NCI-H524 (cell line): ENCODE measurements at regions not wholly inside any gene's neighbourhood (a gene's known extent, or its start where the extent isn't known, plus 50 kb on each side); places are given as distances from the start of the nearest gene placed in this dataset.
"Not testable (repeated sequence)": the region's sequence is repeated elsewhere in the genome, so short reads cannot be mapped to it uniquely, and the experiment has no call there.

Experiments
- DNase-seq, 2 experiments: peaks; one replicate each; lab custom pipeline; 2025; lab: John Stamatoyannopoulos, UW

DNA sequence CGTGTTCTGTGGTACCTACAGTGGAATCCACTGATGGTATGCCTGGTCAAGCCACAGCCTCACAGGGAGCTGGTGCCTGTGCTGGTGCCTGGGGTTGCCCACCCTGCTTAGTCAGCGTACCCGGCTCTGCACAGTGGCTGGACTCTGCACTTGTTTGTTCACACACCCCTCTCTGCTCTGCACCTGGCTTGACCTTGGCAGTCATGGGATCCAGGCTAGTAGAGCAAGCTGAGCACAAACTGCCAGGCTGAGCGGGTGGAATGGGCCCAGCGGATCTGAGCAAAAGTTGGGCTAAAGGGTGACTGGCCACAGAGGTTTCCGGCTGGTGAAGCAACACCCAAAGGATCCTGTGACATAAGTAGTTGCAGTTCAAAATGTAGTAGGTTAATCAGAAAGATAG, 163.5 kb downstream of the CDH19 start:
- DNase-seq, result no peak

DNA sequence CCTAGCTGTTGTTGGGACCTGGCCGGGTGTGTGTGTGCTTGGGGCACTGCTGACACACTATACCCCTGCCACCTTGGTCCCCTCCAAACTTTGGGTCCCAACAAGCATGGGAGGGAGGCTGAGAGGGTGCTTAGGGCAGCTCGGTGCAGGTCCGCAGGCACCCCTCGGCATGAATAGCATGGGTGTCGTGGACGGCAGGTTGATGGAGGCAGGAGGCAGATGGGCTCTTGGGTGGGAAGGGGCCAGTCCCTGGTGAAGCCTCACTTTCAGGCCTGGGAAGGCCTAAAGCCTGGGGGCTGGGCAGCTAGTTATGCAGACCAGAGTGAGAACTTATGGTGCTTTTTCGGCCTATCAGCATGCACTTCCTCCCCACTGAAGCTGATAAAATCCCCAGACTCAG, 164.2 kb downstream of the CDH19 start:
- no peak for DNase-seq

DNA sequence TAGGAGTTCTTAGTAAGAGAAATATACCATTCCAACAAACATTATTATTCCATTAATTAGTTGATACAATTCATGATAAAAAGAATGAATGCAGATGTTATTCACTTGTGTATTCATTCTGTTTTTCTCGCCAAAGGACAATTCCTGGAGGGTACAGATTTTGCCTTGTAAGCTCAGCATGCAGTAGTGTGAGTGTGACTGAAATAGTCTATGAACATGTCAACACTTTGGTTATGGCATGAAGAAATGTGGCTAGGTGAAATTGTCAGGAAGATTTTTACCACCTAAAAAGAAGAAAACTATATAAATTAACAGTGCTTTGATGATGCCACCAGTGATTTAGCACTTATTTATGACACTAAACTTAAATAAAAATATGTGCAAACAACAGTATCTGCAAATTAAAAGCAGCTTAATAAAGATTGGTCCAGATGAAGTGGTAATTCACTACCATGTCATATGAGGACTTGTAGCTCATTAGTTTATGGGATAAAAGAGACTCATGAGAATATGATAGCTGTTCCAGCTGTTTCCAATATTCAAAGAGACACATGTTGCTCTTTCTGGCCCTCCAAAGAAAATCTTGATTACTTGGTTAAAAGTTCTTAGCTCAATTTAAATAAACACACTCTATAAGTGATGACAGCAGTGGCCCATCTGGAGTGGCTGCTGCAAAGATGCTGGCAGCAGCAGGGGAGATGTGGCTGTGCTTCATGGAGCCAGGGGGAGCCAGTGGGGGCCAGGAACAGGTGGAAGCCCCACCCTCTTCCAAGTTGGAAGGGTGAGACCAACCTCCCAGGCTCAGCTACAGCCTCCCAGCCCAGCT, 165.0 kb downstream of the CDH19 start:
- peak; percentile 80 to 94 for DNase-seq

DNA sequence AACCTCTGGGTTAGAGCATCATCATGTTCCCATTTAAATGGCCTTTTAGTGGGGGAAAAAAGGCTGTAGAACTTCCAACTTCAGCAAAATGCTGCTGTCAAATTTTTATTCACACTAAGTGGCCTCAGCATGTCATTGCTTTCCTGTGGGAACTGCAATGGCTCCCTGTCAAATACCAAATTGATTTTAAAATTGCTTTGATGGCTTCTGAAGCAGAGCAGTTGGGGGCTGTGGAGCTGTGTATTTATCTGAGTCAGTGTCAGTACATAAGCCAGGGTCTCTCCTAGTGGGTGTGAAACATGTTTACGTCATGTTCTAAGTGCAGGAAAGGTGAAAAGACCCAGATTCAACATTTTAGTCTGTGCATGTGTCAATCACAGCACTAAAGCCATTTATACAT, 171.3 kb downstream of the CDH19 start:
- DNase-seq, result no peak

DNA sequence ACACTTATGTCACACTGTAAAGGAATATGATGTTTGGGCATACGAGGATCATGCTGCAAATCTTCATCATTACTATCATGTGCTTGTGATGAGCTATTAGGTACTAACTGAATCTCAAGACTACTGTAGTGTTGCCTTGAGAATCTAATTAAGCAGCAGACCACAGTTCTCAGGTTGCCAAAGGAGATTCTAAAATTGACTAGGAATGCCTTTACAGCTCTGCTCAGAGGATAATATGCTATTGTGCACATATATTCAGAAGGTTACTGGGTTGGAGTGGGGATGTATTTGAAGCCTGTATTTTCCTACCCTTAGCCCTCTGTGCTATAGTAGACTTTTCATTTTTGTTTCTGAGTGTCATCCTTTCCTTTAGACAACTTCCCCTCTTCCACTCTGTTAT, 175.1 kb downstream of the CDH19 start:
- no peak for DNase-seq

DNA sequence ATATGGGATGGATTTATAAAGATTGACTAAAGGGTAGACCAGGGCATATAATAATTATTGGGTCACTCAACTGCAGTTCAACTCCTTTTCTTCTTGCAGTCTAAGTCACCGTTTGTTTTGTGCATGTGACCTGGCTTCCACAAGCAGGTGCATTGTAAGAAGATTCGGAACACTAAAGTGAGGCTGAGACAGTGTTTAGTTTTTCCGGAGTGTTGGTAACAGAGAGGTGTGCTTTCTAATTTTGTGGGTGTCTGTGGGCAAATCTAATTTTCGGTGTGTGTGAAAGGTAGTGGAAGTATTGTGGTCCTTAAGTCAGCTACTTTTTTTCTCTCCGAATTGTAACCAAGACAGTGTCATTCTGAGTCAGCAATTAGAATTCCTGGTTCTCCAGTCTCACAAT, 184.5 kb downstream of the CDH19 start:
- DNase-seq, result no peak

DNA sequence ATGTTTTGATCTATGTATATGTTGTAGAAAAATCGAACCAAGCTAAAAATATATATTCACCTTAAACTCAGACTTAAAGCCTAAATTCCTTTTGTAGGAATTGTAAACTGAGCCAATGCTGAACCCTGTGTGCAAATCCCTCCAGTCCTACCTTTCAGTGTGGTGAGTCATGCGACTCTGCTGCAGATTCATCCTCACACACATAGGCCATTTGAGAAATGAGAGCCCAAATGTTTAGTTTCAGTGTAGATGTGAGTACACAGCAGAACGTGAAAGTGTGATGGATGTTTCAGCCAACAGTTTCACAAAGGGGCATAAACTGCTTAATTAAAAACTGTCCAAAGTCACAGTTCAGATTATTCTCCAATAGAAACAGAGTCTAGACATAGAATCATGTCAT, 193.2 kb downstream of the CDH19 start:
- no peak for DNase-seq

DNA sequence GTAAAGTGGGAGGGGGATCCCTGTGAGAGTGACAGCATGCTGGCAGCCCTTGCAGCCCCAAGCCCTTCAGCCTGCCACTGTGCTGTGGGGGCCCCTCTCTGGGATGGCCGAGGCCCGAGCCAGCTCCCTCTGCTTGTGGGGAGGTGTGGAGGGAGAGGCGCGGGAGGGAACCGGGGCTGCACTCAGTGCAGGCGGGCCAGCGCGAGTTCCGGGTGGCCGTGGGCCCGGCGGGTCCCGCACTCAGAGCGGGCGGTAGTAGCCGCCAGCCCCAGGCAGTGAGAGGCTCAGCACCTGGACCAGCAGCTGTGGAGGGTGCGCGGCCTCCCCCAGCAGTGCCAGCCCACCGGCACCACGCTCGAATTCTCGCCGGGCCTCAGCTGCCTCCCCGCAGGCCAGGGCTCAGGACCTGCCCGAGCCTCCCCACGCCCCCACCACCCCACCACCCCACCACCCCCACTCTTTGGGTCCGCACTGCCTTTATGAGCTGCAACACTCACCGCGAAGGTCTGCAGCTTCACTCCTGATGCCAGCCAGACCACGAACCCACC, 208.1 kb downstream of the CDH19 start:
- no peak for DNase-seq

DNA sequence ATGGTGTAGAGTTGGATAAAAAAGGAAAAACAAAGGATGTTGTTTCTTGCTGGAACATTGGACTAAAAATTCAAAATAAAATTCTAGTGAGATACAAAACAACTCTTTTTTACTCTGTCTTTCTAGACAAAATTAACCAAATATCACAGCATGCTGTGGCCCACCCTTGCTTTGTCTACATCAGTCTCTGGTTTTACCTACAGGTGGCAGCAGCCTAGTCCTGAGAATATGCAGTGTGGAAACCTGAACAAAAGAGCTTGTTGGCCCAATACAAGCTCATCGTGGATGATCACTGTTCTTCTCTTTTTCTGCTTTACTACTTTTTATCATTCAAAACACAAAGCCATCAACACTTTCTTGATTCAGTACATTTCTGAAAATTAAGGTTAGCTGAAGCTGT, 210.4 kb downstream of the CDH19 start:
- no peak for DNase-seq

DNA sequence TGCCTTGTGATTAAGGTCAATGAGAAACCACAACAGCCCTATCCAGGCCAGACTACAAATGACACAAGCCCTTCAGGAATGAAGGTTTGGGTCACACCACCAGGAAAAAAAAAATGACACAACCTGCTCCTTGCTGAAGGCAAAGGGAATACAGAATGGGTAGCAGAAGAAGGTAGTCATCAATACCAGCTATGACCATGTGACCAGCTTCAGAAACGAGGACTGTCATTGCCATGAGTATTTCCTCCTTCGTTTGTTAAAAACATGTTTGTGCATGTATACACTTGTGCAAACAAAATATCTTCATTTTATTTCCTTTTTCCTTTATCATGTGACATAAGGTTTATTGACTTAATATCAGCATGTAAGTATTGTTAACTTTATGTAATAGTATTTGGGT, 226.6 kb downstream of the CDH19 start:
- DNase-seq, result no peak

DNA sequence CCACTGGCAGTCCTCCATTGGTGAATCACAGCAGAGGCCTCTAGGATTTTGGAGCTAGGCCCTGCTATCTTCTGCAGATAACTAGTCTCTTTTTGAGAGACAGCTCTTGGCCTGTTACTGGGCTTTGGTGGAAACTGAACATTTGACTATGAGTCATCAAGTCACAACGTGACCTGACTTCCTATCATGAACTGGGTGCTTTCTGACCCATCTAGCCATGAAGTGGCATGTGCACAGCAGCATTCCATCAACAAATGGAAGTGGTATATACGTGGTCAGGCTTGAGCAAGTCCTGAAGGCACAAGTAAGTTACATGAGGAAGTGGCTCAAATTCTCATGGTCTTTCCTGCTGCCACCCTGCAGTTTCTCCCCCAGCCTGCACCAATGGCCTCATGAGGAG, 228.5 kb downstream of the CDH19 start:
- not testable (repeated sequence) for DNase-seq

DNA sequence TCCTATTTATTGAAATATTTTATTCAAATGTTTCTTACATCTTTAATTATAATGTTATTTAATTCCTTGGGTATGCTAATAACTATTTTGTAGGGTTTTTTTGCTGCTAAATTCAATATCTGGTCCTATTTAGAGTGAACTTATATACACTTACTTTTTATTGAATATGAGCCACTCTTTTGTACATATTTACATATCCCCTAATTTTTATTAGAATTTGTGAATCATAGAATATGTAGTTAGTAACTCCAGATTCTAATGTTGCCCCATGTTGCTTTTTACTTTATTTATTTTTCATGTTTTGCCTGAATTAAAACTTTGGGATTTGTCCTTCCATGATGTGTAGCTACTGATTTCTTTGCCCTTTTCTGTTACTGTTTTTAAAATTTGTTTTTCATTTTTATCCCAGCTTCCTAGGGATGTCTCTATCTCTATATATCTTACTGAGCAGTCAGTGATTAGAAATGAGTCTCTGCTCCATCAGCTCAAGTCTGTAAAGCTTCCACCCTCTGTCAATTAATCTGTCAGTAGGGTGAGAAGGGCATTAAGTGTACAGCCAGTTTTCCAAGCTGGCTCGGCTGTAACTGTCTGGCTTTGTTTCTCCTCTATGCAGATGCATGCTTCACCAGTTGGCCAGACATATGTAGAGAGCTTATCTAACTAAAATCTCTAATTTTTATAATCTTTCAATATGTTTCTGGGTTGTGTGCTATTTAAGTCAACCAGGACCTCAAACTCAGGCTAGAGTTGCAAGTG, 256.9 kb downstream of the CDH19 start:
- DNase-seq, result peak; percentile 77 to 91

DNA sequence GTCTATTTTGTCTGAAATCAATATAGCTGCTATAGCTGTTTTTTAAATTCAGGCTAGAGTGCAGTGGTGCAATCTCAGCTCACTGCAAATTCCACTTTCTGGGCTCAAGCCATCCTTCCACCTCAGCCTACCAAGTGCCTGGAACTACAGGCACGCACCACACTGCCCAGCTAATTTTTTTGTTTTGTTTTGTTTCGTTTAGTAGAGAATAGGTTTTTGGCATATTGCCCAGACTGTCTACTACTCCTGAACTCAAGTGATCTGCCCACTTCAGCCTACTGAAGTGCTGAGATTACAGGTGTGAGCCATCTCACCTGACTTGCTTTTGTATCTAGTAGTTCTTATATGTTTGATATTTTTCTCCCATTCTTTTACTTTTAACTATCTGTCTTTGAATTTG, 259.7 kb downstream of the CDH19 start:
- peak; percentile 2 to 59 for DNase-seq

DNA sequence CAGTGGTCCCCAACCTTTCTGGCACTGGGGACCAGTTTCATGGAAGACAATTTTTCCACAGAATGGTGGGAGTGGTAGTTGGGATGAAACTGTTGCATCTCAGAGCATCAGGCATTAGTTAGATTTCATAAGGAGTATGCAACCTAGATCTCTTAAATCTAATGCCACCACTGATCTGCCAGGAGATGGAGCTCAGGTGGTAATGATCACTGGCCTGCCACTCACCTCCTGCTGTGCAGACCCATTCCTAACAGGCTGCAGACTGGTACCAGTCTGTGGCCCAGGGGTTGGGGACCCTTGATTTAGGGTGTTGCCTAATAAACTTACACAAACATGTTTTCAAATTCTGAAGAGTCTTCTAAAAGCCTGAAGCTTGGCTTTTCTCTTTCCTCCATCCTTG, 261.3 kb downstream of the CDH19 start:
- DNase-seq, result peak in 1 of 2 experiments; percentile 22

DNA sequence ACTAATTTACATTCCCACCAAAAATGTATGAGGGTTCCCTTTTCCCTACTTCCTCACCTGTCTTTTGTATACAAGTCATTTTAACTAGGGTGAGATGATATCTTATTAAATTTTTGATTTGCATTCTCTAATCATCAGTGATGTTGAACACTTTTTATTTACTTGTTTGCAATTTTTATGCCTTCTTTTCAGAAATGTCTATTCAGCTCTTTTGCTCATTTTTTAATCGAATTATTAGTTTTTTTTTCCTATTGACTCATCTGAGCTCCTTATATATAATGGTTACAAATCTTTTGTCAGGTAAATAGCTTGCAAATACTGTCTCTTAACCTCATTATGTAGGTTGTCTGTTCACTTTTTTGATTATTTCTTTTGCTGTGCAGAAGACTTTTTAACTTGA, 269.4 kb downstream of the CDH19 start:
- no peak for DNase-seq

DNA sequence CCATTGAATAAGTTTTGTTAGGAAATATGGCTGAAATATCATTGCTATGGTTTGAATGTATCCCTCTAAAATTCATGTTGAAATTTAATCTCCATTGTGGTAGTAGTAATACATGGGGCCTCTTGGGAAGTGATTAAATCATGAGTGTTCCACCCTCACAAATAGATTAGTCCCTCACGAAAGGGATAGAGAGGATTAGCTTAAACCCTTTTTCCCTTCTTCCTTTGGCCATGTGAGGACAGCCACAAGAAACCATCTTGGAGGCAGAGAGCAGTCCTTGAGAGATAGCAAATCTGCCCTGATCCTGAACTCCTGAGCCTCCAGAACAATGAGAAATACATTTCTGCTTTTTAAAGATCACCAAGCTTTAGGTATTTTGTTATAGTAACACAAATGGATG, 274.2 kb downstream of the CDH19 start:
- DNase-seq, result peak; percentile 18 to 79

DNA sequence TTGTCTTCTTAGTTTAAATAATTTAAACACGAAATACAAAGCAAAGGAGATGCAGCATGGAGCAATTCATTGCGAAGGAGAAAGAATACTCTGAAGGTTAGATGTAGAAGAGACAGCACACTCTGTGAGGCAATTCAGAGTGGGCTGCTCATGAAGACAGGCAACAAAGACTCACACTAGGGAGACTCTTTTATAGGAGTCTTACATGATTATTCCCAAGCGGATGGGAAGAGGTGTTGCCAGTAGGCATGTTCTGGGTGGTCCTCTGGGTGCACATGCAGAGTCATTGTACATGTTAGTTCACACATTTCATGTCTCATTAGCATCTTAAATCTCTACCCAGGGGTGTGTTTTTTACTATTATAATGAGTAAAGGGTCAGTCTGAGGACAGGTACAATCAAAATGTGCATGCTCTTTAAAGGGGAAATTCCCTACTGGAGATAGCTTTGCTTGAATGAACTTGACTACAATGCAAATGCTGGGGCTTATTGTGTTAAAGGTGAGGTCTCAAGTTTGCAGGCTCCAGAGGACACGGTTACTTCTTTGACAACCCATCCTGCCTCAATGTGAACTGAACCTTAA, 275.5 kb downstream of the CDH19 start:
- no peak for DNase-seq

DNA sequence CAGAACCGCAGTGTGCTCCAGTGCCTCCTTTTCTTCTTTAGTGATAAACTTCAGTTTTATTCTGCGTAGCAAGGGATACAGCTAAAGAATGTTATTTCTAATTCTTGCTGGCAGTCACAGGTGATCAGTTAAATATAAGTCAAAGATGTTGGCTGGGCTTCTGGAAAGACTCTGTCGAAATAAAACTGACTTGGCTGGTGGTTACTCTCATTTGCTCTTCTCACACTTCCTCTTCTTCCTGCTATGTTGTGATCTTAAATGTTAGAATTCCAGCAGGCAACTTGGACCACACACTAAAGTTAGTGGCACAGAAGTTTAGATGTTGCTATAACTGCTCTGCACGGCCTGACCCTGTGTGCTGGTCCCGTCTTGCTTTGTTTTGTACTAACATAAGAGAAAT, 278.6 kb downstream of the CDH19 start:
- no peak for DNase-seq

DNA sequence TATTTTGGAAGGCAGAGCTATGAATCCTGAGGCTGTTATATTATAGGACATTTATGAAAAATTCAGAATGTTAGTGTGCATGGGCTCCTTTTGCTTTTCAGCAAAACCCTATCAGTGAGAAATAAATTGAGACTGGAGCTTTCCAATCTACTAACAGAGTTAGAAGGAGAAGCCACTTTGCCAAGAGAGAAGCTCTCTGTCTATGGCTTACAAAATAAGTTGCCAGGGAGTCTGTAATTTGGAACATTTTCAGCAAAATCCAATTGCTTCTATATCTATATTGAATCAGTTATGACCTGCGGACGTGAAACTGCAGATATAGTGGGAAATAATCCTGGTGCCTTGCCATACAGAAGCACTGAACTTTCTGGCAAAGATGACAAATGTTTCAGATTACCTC, 279.3 kb downstream of the CDH19 start:
- DNase-seq, result no peak

DNA sequence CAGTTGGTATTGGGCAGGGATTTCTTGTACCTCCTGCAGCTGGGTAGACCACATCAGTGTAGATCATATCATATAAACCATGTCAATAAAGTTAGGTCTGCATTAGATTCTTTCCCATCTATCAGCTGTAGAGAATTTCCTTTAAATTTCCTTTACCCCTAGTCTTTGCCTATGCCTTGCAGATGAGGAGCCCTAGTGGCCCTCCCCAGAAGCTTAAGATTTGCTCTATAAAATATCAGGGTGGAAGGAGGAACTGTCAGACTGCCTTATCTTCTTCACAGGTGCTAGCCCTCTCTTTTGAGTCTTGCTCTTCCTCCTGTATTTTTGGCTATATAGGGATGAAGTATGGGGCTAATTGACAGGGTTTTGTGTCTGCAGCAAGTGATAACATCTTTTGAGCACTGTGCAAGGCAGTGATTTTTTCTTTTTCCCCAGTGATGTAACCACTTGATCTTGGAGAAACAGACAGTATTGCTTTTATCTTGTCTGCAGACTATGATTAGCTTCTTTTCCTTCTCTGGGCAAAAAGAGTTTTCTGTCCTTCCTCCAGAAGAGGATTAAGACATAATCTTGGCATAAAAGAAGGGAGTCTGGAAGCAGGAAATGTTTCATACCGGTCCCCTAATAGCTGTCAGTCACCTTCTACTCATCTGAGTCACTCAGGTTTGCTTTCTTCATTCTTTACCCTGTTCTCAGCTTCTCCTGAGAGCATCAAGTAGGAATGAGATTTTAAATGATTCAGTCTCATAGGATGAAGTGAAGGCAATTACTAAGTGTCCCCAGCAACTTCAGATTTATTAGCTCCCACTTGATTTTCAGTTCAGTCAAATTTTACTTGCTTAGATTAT, 286.4 kb downstream of the CDH19 start:
- DNase-seq, result no peak

DNA sequence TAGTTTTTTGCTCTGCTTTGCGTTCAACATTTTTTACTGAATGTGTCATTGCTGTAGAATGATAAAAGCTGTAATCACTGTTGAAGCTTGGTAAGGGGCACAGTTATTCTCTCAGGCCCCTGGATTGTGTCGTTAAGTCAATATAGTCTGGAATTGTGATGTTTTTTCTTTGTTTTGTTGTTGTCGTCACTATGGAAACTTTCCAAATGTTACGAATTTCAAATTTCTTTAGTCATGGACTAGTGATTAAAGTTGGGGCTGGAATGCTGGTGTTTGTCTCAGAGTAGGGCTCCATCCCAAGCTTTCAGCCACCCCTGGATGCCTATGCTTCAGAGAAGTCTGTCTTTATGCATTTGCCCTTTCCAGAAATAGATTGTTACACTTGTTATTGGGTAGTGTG, 287.2 kb downstream of the CDH19 start:
- DNase-seq, result no peak

DNA sequence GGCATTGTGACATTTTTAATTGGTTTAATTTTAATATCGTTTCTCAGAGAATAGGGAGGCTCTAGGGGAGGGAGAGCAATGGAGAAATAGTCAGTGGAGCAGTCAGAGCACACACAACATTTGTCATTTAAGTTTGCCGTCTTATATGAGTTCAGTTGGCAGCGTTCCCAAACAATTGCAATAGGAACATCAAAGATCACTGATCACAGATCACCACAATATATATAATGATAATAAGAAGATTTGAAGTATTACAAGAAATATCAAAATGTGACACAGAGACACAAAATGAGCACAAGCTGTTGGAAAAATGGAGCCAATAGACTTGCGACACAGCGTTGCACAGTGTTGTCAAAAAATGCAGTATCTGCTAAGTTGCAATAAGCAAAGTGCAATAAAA, 303.7 kb downstream of the CDH19 start:
- no peak for DNase-seq
